ENCODE measurements at regions not wholly inside any gene's neighbourhood (a gene's known extent, or its start where the extent isn't known, plus 50 kb on each side); places are given as distances from the start of the nearest gene placed in this dataset.

- H3K4me3 Mint-ChIP-seq: no peak overlapping the region
- peaks cover 28% of the 10 kb centered on the region for H3K4me1 Mint-ChIP-seq
- no peaks in the 10 kb centered on the region for H3K9me3 Mint-ChIP-seq
- DNase-seq (ENCODE audit: low spot score in 2 of 2) (no peak), ATAC-seq (replicated peaks; ENCODE audit: extremely low read depth, poor library complexity, severe bottlenecking) (no peak)
- no peaks in the 10 kb centered on the region for H3K27me3 Mint-ChIP-seq
- peak overlapping the region; percentile 65 for H3K27ac Mint-ChIP-seq (ENCODE audit: low read depth)
- no peaks in the 10 kb centered on the region for H3K36me3 Mint-ChIP-seq (ENCODE audit: insufficient read depth)
Observed at GRCh38 chr14:65303899-65304222, 108.7 kb upstream of the FUT8 start.

- DNase-seq (ENCODE audit: low spot score in 2 of 2) (no peak), ATAC-seq (replicated peaks; ENCODE audit: extremely low read depth, poor library complexity, severe bottlenecking) (no peak)
- Mint-ChIP-seq H3K36me3 (ENCODE audit: insufficient read depth) (no peaks in the 10 kb centered on the region), H3K4me1 (peaks cover 28% of the 10 kb centered on the region), H3K27ac (ENCODE audit: low read depth) (peak overlapping the region; percentile 65), H3K9me3 (no peaks in the 10 kb centered on the region), H3K4me3 (no peak overlapping the region), H3K27me3 (no peaks in the 10 kb centered on the region)
Observed at GRCh38 chr14:65304239-65304638, 108.3 kb upstream of the FUT8 start.

- no peaks in the 10 kb centered on the region for H3K9me3 Mint-ChIP-seq
- H3K4me3 Mint-ChIP-seq: no peak overlapping the region
- DNase-seq (ENCODE audit: low spot score in 2 of 2) (no peak), ATAC-seq (replicated peaks; ENCODE audit: extremely low read depth, poor library complexity, severe bottlenecking) (no peak)
- H3K4me1 Mint-ChIP-seq: peaks cover 28% of the 10 kb centered on the region
- H3K27ac Mint-ChIP-seq (ENCODE audit: low read depth): peak overlapping the region; percentile 65
- H3K27me3 Mint-ChIP-seq: no peaks in the 10 kb centered on the region
- H3K36me3 Mint-ChIP-seq (ENCODE audit: insufficient read depth): no peaks in the 10 kb centered on the region
Observed at GRCh38 chr14:65304963-65305362, 107.6 kb upstream of the FUT8 start.

GRCh38 chr14:65308536-65308935 is 104.0 kb upstream of the FUT8 start:
- no peaks in the 10 kb centered on the region for H3K36me3 Mint-ChIP-seq (ENCODE audit: insufficient read depth)
- DNase-seq (ENCODE audit: low spot score in 2 of 2): no peak
- H3K9me3 Mint-ChIP-seq: no peaks in the 10 kb centered on the region
- H3K4me3 Mint-ChIP-seq: no peak overlapping the region
- peaks cover 14% of the 10 kb centered on the region for H3K4me1 Mint-ChIP-seq
- H3K27ac Mint-ChIP-seq (ENCODE audit: low read depth): no peak overlapping the region
- H3K27me3 Mint-ChIP-seq: peaks cover 10% of the 10 kb centered on the region
- ATAC-seq (replicated peaks; ENCODE audit: extremely low read depth, poor library complexity, severe bottlenecking): no peak

DNA sequence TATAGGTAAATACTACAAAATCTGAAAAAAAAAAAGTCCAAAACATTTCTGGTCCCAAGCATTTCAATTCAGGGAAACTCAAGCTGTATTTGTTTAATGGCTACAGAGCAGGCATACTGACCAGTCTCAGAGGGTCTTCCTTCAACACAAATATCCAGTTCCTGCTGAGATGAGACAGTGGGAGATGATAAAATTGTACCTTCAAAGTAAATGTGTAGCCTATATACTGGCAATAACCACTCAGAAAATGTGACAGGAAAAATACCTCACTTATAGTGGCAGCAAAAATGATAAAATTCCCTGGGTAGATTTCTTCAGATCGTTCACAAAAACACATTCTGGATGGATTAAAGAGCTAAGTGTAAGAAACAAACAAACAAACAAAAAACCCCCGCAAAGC is 102.0 kb upstream of the FUT8 start:
- DNase-seq (ENCODE audit: low spot score in 2 of 2) (no peak), ATAC-seq (replicated peaks; ENCODE audit: extremely low read depth, poor library complexity, severe bottlenecking) (no peak)
- H3K4me3 Mint-ChIP-seq: no peak overlapping the region
- peaks cover 10% of the 10 kb centered on the region for H3K27me3 Mint-ChIP-seq
- H3K9me3 Mint-ChIP-seq: no peaks in the 10 kb centered on the region
- no peaks in the 10 kb centered on the region for H3K36me3 Mint-ChIP-seq (ENCODE audit: insufficient read depth)
- H3K27ac Mint-ChIP-seq (ENCODE audit: low read depth): no peak overlapping the region
- no peaks in the 10 kb centered on the region for H3K4me1 Mint-ChIP-seq

DNA sequence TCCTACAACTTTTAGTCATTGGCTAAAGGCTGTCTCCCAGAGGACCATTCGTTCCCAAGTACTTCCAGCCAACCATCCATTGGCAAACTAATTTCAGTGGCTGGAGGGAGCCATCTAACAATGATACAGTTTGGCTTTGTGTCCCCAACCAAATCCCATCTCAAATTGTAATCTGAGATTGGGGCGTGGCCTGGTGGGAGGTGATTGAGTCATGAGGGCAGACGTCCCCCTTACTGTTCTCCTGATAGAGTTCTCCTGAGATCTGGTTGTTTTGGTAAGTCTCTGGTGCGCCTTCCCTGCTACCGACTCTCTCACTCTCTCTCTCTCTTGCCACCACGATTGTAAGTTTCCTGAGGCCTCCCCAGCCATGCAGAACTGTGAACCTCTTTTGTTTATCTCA is 99.7 kb upstream of the FUT8 start:
- Mint-ChIP-seq H3K4me1 (no peaks in the 10 kb centered on the region), H3K9me3 (no peaks in the 10 kb centered on the region), H3K4me3 (no peak overlapping the region), H3K27ac (ENCODE audit: low read depth) (no peak overlapping the region), H3K27me3 (peaks cover 10% of the 10 kb centered on the region), H3K36me3 (ENCODE audit: insufficient read depth) (no peaks in the 10 kb centered on the region)
- ATAC-seq (replicated peaks; ENCODE audit: extremely low read depth, poor library complexity, severe bottlenecking) (no peak), DNase-seq (ENCODE audit: low spot score in 2 of 2) (no peak)

DNA sequence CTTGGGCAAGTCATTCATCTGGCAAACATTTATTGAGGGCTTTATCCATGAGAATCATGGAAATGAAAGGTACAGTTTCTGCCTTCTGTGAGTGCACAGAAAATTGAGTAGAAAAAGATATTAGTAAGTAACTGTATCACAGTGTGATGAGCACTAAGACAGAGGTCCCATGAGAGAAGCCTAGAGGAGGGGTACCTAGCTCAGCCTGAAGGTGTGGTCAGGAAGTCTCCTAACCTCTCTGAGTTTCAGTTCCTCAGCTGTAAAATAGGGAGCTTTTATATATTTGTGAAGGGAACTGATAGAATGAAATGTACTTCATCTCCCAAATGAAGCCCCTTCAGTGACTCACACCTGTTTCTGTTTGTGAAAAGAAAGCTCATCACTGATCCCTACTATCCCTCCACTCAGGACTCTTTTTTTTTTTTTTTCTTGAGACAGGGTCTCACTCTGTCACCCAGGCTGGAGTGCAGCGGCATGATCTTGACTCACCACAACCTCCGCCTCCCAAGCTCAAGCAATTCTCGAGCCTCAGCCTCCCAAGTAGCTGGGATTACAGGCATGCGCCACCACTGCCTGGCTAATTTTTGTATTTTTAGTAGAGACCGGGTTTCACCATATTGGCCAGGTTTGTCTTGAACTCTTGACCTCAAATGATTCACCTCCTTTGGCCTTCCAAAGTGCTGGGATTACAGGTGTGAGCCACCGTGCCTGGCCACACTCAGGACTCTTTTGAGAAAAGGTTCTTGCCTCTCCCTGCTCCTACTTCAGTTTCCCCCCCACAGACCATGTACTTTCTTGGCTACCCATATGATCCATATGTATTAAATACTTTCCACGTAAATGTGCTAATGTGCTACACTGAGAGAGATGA is 93.7 kb upstream of the FUT8 start:
- peaks cover 6% of the 10 kb centered on the region for H3K4me1 Mint-ChIP-seq
- no peaks in the 10 kb centered on the region for H3K36me3 Mint-ChIP-seq (ENCODE audit: insufficient read depth)
- H3K27me3 Mint-ChIP-seq: peaks cover 6% of the 10 kb centered on the region
- no peak for DNase-seq (ENCODE audit: low spot score in 2 of 2)
- no peak for ATAC-seq (replicated peaks; ENCODE audit: extremely low read depth, poor library complexity, severe bottlenecking)
- no peak overlapping the region for H3K4me3 Mint-ChIP-seq
- H3K9me3 Mint-ChIP-seq: no peaks in the 10 kb centered on the region
- no peak overlapping the region for H3K27ac Mint-ChIP-seq (ENCODE audit: low read depth)

GRCh38 chr14:65320661-65321308 is 91.7 kb upstream of the FUT8 start:
- no peaks in the 10 kb centered on the region for H3K9me3 Mint-ChIP-seq
- no peak overlapping the region for H3K4me3 Mint-ChIP-seq
- H3K4me1 Mint-ChIP-seq: peaks cover 6% of the 10 kb centered on the region
- DNase-seq (ENCODE audit: low spot score in 2 of 2) (no peak), ATAC-seq (replicated peaks; ENCODE audit: extremely low read depth, poor library complexity, severe bottlenecking) (no peak)
- peak overlapping the region; percentile 36 for H3K27ac Mint-ChIP-seq (ENCODE audit: low read depth)
- H3K36me3 Mint-ChIP-seq (ENCODE audit: insufficient read depth): no peaks in the 10 kb centered on the region
- peaks cover 9% of the 10 kb centered on the region for H3K27me3 Mint-ChIP-seq

GRCh38 chr14:65321370-65321875 is 91.1 kb upstream of the FUT8 start:
- Mint-ChIP-seq H3K4me3 (no peak overlapping the region), H3K27ac (ENCODE audit: low read depth) (peak overlapping the region; percentile 36), H3K4me1 (peaks cover 6% of the 10 kb centered on the region), H3K27me3 (peaks cover 9% of the 10 kb centered on the region), H3K9me3 (no peaks in the 10 kb centered on the region), H3K36me3 (ENCODE audit: insufficient read depth) (no peaks in the 10 kb centered on the region)
- ATAC-seq (replicated peaks; ENCODE audit: extremely low read depth, poor library complexity, severe bottlenecking): no peak
- no peak for DNase-seq (ENCODE audit: low spot score in 2 of 2)

DNA sequence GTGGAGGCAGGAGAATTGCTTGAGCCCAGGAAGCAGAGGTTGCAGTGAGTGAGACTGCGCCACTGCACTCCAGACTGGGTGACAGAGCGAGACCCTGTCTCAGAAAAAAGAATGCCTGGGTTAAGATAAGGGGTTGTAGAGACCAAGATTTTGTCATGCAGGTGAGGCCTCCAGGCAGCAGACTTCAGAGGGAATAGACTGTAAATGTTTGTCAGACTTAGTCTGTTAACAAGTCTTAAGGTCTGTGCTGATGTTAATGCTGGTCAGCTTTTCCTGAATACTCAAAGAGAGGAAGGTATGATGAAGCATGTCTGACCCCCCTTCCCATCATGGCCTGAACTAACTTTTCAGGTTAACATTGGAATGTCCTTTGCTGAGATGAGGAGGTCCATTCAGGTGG is 83.0 kb upstream of the FUT8 start:
- Mint-ChIP-seq H3K4me1 (no peaks in the 10 kb centered on the region), H3K27ac (ENCODE audit: low read depth) (no peak overlapping the region), H3K9me3 (no peaks in the 10 kb centered on the region)

DNA sequence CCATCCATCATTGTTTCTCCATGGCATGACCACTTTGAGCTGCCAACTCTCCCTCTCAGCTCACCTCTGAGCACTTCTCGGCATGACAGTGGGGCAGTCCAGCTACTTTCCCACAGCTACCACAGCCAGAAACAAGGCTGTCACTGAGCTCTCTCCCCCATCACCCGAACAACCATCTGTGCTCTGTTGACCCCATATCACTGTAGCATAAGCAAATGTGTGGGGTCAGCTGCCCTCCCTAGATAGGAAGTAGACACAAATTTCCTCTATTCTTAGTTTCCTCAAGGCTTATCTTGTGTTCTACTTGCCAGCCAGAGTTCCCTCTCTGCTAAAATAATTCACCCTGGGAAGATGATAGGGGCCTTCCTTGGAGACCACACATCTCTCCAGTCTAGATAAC is 82.6 kb upstream of the FUT8 start:
- Mint-ChIP-seq H3K9me3 (no peaks in the 10 kb centered on the region), H3K36me3 (ENCODE audit: insufficient read depth) (no peaks in the 10 kb centered on the region), H3K27ac (ENCODE audit: low read depth) (no peak overlapping the region), H3K27me3 (no peaks in the 10 kb centered on the region), H3K4me1 (no peaks in the 10 kb centered on the region), H3K4me3 (no peak overlapping the region)
- DNase-seq (ENCODE audit: low spot score in 2 of 2): no peak
- no peak for ATAC-seq (replicated peaks; ENCODE audit: extremely low read depth, poor library complexity, severe bottlenecking)

More for the DNA sequence above, 83.0 kb upstream of the FUT8 start:
- DNase-seq (ENCODE audit: low spot score in 2 of 2): no peak
- H3K27me3 Mint-ChIP-seq: no peaks in the 10 kb centered on the region
- no peak overlapping the region for H3K4me3 Mint-ChIP-seq
- ATAC-seq (replicated peaks; ENCODE audit: extremely low read depth, poor library complexity, severe bottlenecking): no peak
- no peaks in the 10 kb centered on the region for H3K36me3 Mint-ChIP-seq (ENCODE audit: insufficient read depth)

- H3K4me1 Mint-ChIP-seq: no peaks in the 10 kb centered on the region
- H3K36me3 Mint-ChIP-seq (ENCODE audit: insufficient read depth): no peaks in the 10 kb centered on the region
- H3K9me3 Mint-ChIP-seq: no peaks in the 10 kb centered on the region
- ATAC-seq (replicated peaks; ENCODE audit: extremely low read depth, poor library complexity, severe bottlenecking) (no peak), DNase-seq (ENCODE audit: low spot score in 2 of 2) (no peak)
- no peak overlapping the region for H3K4me3 Mint-ChIP-seq
- H3K27me3 Mint-ChIP-seq: no peaks in the 10 kb centered on the region
- H3K27ac Mint-ChIP-seq (ENCODE audit: low read depth): no peak overlapping the region
Observed at GRCh38 chr14:65330416-65330815, 82.1 kb upstream of the FUT8 start.

DNA sequence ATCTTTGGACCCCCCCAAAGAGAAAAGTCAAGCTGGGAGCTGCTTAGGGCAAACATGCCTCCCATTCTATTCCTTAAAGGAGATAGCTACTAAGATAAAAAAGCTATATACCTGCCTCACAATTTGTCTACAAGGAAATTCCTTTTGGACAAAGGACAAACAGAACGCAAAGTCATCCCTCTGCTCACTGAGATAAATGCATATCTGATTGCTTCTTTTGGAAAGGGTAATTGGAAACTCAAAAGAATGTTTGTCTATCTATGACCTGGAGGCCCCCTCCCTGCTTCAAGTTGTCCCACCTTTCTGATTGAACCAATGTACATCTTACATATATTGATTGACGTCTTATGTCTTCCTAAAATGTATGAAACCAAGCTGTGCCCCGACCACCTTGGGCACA is 80.9 kb upstream of the FUT8 start:
- no peak for ATAC-seq (replicated peaks; ENCODE audit: extremely low read depth, poor library complexity, severe bottlenecking)
- no peaks in the 10 kb centered on the region for H3K9me3 Mint-ChIP-seq
- no peak for DNase-seq (ENCODE audit: low spot score in 2 of 2)
- H3K36me3 Mint-ChIP-seq (ENCODE audit: insufficient read depth): no peaks in the 10 kb centered on the region
- H3K4me1 Mint-ChIP-seq: peaks cover 6% of the 10 kb centered on the region
- no peak overlapping the region for H3K27ac Mint-ChIP-seq (ENCODE audit: low read depth)
- no peaks in the 10 kb centered on the region for H3K27me3 Mint-ChIP-seq
- no peak overlapping the region for H3K4me3 Mint-ChIP-seq
